Spleen (tissue), 11 donors: ENCODE measurements at regions not wholly inside any gene's neighbourhood (a gene's known extent, or its start where the extent isn't known, plus 50 kb on each side); places are given as distances from the start of the nearest gene placed in this dataset.

Experiments
- DNase-seq: peaks from one replicate; pipeline ENCODE4 v3.0.0-alpha.2; 2020
- H3K27ac ChIP-seq, 8 donors: fragments of 200-600 bp; sonication (generic) in 7 of 8; 1 replicate in 4 of 8; 2 replicates in 4 of 8; pipeline versions ENCODE4 v1.5.0 to v1.8.0; 2016 to 2021; ENCODE audit warnings: inconsistent platforms in 4 of 8, mild to moderate bottlenecking in 4 of 8, moderate library complexity in 1 of 8
- H3K27me3 ChIP-seq, 7 donors: fragments of 200-600 bp; sonication (generic) in 6 of 7; replicated peaks in 1 of 7; 1 replicate in 4 of 7; 2 replicates in 3 of 7; pipeline versions ENCODE4 v1.5.0 to v1.8.0; 2016 to 2021; ENCODE audit warnings: inconsistent platforms in 3 of 7, mild to moderate bottlenecking in 1 of 7
- H3K36me3 ChIP-seq, 6 donors: fragments of 200-600 bp; sonication (generic) in 5 of 6; 1 replicate in 4 of 6; 2 replicates in 2 of 6; pipeline versions ENCODE4 v1.5.0 to v1.8.0; 2016 to 2021; ENCODE audit warnings: inconsistent platforms in 2 of 6
- H3K4me1 ChIP-seq, 6 donors: fragments of 200-600 bp; sonication (generic) in 5 of 6; 1 replicate in 3 of 6; 2 replicates in 3 of 6; pipeline versions ENCODE4 v1.5.0 to v1.8.0; 2016 to 2021; ENCODE audit warnings: inconsistent platforms in 3 of 6
- H3K4me3 ChIP-seq, 8 donors: fragments of 200-600 bp; sonication (generic) in 7 of 8; 1 replicate in 4 of 8; 2 replicates in 4 of 8; pipeline versions ENCODE4 v1.5.0 to v1.8.0; 2016 to 2021; ENCODE audit warnings: inconsistent platforms in 4 of 8, mild to moderate bottlenecking in 4 of 8, moderate library complexity in 2 of 8
- H3K9me3 ChIP-seq, 8 donors: fragments of 200-600 bp; sonication (generic) in 7 of 8; 1 replicate in 4 of 8; 2 replicates in 4 of 8; pipeline versions ENCODE4 v1.5.0 to v1.8.0; 2016 to 2021; ENCODE audit warnings: inconsistent platforms in 4 of 8
- CTCF ChIP-seq, 11 experiments: fragments of 200-600 bp in 7 of 11; fragments of 450-650 bp in 4 of 11; sonication (generic) in 4 of 11; IDR thresholded peaks in 8 of 11; conservative IDR thresholded peaks in 3 of 11; 1 replicate in 7 of 11; 2 replicates in 4 of 11; pipeline versions ENCODE4 v1.4.0 to v1.8.0; 2016 to 2021; ENCODE audit warnings: antibody characterized with exemption in 11 of 11, inconsistent platforms in 4 of 11, mild to moderate bottlenecking in 1 of 11
- POLR2A ChIP-seq, 3 donors: fragments of 450-650 bp; IDR thresholded peaks; one replicate each; pipeline ENCODE4 v1.5.1; 2017; ENCODE audit warnings: antibody characterized with exemption in 3 of 3, mild to moderate bottlenecking in 1 of 3
- POLR2AphosphoS5 ChIP-seq, 3 donors: sonication (generic); formaldehyde crosslinking; IDR thresholded peaks; one replicate each; pipeline ENCODE4 v1.5.1; 2017; ENCODE audit warnings: antibody characterized with exemption in 3 of 3
- WGBS, 5 donors: extraction: QIAGEN DNeasy Blood & Tissue Kit in 3 of 5; methylation state at CpG; one replicate each; pipeline versions ENCODE4 v1.1.5 to v1.1.7; 2013 to 2018; 5-methylcytosine and 5-hydroxymethylcytosine counted together
- intact Hi-C: fragments of 100-400 bp; cut with DNase I; formaldehyde crosslinking; loops from one replicate; pipeline ENCODE4 v1.15.0; 2023; ENCODE audit warnings: low total_unique reads
- donor health status: healthy with polysubstance abuse.
- donor health status: DM: no; HTN: no; CAD: no; lungs with moderate emphysema.
- donor health status: DM: no; HTN: no; CAD: no.
- donor health status: Bipolar disorder and iron deficiency.
- donor health status: healthy.
- donor health status: DM: no; HTN: no; CAD: no.
- donor health status: DM: yes; HTN: yes; CAD: no.

GRCh38 chr1:5151511-5151910 is 497.1 kb downstream of the AJAP1 start:
- 79 to 89% (median 82%) methylated on average over 9 of the region's 9 CpGs for WGBS, 5 donors
- Histone ChIP-seq H3K27me3 (peaks cover 0 to 3% (median 0%) of the 10 kb centered on the region in 7 donors), H3K9me3 (peaks cover 0 to 15% (median 5%) of the 10 kb centered on the region in 8 donors), H3K36me3 (no peaks in the 10 kb centered on the region), H3K4me3 (no peak overlapping the region), H3K4me1 (no peaks in the 10 kb centered on the region), H3K27ac (no peak overlapping the region)
- TF ChIP-seq POLR2AphosphoS5 (IDR thresholded peaks at IDR 0.05): no peak
- TF ChIP-seq POLR2A (IDR thresholded peaks at IDR 0.05): no peak
- no peak for TF ChIP-seq CTCF (IDR thresholded peaks at IDR 0.05 in 8 of 11, conservative IDR thresholded peaks at IDR 0.05 in 3 of 11)
- intact Hi-C loops: no loop called here
- no peak for DNase-seq

GRCh38 chr1:5150191-5150590 is 495.8 kb downstream of the AJAP1 start:
- Histone ChIP-seq H3K4me1 (no peaks in the 10 kb centered on the region), H3K4me3 (no peak overlapping the region), H3K27ac (no peak overlapping the region), H3K9me3 (peaks cover 0 to 6% (median 2%) of the 10 kb centered on the region in 8 donors), H3K36me3 (no peaks in the 10 kb centered on the region), H3K27me3 (peaks cover 0 to 10% (median 0%) of the 10 kb centered on the region in 7 donors)
- no peak for DNase-seq
- intact Hi-C loops: no loop called here
- 77 to 98% (median 89%) methylated on average over 2 of the region's 2 CpGs for WGBS, 5 donors
- TF ChIP-seq CTCF (IDR thresholded peaks at IDR 0.05 in 8 of 11, conservative IDR thresholded peaks at IDR 0.05 in 3 of 11) (no peak), POLR2A (IDR thresholded peaks at IDR 0.05) (no peak), POLR2AphosphoS5 (IDR thresholded peaks at IDR 0.05) (no peak)

DNA sequence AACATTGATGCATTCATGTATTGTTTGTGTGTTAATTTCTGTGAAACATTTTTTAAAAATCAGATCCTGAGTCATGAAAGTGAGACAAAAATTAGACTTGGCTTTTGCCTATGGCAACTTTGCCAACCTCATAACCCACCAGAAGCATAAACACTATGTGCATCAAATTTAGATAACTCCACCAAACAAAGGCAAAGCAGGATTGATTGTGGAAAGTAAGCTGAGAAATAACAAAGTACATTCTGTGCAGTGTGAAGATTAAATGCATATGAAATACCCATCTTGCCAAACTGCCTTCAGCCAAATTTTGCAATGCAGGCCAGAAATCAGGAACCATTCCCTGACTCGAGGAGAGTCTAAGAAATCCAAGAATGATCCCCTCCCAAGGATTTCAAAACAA is 493.4 kb downstream of the AJAP1 start:
- Histone ChIP-seq H3K4me1 (no peaks in the 10 kb centered on the region), H3K27me3 (peaks cover 0 to 19% (median 0%) of the 10 kb centered on the region in 7 donors), H3K36me3 (no peaks in the 10 kb centered on the region), H3K27ac (no peak overlapping the region), H3K9me3 (no peaks in the 10 kb centered on the region), H3K4me3 (no peak overlapping the region)
- intact Hi-C loops: no loop called here
- TF ChIP-seq CTCF (IDR thresholded peaks at IDR 0.05 in 8 of 11, conservative IDR thresholded peaks at IDR 0.05 in 3 of 11) (no peak), POLR2AphosphoS5 (IDR thresholded peaks at IDR 0.05) (no peak), POLR2A (IDR thresholded peaks at IDR 0.05) (no peak)
- DNase-seq: no peak
- WGBS, 5 donors: 34 to 59% (median 46%) methylated on average over 1 of the region's 1 CpG

GRCh38 chr1:5142389-5142788 is 488.0 kb downstream of the AJAP1 start:
- WGBS, 5 donors: 44 to 86% (median 75%) methylated on average over 3 of the region's 3 CpGs
- Histone ChIP-seq H3K4me1 (no peaks in the 10 kb centered on the region), H3K36me3 (no peaks in the 10 kb centered on the region), H3K27me3 (peaks cover 0 to 19% (median 0%) of the 10 kb centered on the region in 7 donors), H3K4me3 (no peak overlapping the region), H3K27ac (no peak overlapping the region), H3K9me3 (no peaks in the 10 kb centered on the region)
- DNase-seq: no peak
- intact Hi-C loops: no loop called here
- TF ChIP-seq POLR2AphosphoS5 (IDR thresholded peaks at IDR 0.05): no peak
- TF ChIP-seq CTCF (IDR thresholded peaks at IDR 0.05 in 8 of 11, conservative IDR thresholded peaks at IDR 0.05 in 3 of 11): no peak
- TF ChIP-seq POLR2A (IDR thresholded peaks at IDR 0.05): no peak
